ENCODE measurements at regions not wholly inside any gene's neighbourhood (a gene's known extent, or its start where the extent isn't known, plus 50 kb on each side); places are given as distances from the start of the nearest gene placed in this dataset.

DNA sequence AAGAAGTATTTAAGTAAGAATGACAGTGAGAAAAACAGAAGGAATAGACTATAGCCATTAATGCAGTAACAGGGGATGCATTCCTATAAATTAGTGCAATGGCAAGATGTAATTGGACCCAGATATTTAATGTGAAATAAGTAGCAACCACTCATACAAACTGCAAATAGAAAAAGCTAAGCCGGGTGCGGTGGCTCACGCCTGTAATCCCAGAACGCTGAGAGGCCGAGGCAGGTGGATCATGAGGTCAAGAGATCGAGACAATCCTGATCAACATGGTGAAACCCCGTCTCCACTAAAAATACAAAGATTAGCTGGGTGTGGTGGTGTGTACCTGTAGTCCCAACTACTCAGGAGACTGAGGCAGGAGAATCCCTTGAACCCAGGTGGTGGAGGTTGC is 845.8 kb downstream of the PDHA2 start:
- DNase-seq (ENCODE audit: low spot score), result no peak

DNA sequence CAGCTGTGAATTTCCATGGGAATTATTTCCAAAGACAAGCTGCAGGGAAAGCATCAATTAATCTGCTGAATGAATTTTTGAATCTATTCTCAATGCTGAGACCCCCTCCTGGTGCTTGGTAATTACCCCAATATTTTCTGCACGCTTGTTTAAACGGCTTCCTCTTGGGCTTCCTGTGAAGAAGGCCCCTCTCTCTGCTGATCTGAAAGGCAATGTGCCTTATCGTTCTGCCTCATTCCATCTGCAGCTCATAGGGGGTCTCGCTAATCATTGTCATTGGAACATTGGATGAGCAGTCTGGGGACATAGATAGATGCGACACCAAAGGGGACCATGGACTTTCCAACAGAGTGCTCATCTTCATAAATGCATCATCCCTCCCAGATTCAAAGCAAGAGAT is 851.6 kb downstream of the PDHA2 start:
- no peak for DNase-seq (ENCODE audit: low spot score)

DNA sequence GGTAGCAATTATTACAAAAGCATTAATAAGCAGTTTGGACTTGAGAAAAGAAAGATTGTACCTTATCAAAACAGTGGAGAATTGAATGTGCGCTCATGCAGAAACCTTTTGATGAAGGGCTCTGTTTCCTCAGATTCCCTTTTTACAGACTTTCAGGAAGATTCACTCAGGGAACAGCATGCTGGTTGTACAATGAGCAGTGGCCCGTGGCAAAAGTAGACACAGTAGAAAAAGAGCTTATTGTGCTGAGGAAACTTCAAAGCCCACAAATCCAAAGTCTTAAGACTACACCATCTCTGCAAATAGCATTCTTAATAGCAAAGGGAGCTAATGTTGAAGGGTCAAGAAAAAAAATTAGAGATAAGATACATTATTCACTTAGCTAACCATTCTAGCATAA is 858.9 kb downstream of the PDHA2 start:
- DNase-seq (ENCODE audit: low spot score), result no peak

DNA sequence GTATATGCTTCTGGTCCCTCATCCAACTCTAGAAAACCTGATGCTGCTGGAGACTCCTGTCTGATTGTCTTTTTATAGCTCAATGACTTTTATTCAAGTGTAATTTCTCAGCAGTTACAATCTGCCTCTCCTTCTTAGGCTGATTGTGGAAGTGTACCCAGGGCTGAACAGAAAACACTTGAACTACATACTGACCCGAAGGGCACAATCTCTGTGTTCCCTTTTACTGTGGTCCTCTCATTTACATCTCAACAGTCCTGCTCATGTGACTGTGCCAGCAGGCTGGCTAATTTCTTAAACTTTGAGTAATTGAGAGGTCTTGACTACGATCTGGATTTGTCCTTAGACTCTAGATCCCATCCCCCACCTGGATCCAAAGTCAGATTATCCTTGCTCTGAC is 863.4 kb downstream of the PDHA2 start:
- no peak for DNase-seq (ENCODE audit: low spot score)

DNA sequence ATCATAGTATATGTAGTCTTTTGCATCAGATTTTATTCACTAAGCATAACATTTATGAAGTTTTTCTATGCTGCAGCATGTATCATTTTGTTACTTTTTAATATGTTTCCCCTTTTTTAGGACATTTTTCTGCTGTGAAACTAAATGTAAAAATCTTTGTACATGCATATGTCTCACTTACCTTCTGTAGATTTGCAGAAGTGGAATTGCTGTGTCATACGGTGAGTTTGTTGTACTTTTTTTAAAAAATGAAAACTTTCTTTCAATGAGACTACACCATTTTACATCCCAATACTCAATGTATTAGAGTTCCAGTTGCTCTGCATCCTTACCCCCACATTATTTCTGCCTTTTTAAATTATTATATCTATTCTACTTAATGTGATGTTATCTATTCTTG is 868.9 kb downstream of the PDHA2 start:
- DNase-seq (ENCODE audit: low spot score), result no peak

DNA sequence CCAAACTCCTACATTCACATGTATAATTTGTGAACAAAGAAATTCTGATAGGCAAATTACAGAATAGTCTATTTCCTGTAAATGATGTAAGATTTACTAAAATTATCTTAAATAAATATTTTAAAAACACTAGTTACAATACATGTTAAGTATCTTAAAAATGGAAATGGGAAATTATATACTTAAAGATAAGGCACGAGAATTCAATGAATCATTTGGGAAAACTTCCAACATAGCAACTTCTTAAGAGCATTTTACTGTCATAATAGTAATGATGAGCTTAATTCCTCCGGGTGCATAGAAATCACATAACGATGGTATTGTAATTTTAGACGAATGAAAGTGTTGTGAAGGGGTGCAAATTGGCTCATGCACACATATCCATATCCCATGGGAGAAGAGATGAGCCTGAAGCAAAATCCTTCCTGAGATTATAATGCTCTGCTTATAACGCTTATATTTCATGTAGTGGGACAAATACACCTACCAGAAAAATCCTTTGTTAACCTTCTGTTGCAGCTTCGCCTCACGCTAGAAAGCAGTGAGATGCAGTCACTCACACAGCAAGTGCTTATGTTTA is 873.5 kb downstream of the PDHA2 start:
- no peak for DNase-seq (ENCODE audit: low spot score)

DNA sequence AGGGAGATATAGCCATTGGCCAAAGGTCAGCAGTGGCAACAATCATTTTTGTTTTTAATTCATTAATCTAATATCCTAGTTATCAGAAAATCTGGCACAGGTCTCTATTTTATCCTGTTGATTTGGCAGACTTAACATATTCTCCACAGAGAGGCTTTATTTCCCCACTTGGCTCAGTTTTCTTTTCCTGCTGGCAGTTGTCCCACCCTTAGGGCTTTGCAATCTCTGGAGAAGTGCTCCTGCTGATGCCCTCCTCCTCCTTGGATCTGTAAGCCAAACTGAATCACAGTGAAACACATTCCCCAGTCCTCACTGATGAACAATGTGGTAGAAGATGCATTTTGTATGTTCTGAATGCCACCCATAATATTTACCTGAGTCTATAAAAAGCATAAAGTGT is 889.7 kb downstream of the PDHA2 start:
- DNase-seq (ENCODE audit: low spot score), result peak; percentile 89

DNA sequence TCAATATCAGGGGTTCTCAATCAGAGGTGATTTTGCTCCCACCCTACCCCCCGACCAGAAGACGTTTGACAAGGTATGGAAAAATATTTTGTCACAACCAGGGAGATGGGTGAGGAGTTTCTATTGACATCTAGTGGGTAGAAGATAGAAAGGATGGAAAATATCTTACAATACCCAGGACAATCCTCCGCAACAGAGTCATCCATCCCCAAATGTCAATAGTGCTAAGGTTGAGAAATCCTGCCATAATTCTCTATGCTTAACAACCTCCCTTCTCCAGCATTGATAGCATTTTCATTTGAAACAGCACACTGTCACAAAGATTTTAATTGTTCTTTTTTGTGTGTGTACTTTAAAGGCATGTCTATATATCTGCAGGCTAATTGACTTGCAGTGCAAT is 890.5 kb downstream of the PDHA2 start:
- no peak for DNase-seq (ENCODE audit: low spot score)

DNA sequence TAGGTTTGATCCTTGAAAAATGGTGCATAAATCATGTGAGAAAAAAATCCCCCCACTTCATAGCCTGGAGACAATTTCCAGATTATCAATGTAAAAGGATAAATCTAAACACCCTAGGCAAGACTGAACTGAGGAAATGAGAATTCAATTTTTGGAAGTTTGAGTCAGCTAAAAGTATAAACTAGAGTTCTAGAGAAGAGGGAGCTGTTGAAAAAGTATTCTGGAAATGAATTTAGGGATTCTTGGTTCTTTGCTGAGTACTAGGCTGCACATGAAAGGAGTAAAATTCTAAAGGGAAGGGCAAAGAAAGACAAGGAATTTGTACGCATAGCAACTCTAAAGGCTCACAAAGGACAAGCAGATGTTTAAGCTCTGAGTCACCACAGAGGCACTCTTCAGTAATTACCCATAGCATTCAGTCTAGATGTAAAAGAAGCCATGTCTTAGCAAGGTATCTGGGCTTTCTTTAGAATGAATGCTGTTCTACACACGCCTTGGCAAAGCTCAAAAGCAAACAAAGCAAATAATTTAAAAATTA is 896.5 kb downstream of the PDHA2 start:
- no peak for DNase-seq (ENCODE audit: low spot score)

DNA sequence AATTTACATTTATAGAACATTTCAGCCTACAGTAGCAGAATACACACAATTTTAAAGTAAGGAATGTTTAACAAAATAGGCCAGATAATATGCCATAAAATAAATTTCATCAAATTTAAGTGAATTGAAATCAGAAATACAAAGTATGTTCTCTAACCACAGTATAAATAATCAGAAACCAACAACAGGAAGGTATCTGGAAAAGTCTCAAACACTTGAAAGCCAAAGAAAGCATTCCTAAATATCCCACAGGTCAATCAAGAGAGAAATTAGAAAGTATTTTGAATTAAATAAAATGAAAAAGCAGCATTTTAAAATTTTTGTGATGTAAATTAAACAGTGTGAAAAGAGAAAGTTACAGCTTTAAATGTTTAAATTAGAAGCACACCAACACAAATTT is 899.2 kb downstream of the PDHA2 start:
- no peak for DNase-seq (ENCODE audit: low spot score)

DNA sequence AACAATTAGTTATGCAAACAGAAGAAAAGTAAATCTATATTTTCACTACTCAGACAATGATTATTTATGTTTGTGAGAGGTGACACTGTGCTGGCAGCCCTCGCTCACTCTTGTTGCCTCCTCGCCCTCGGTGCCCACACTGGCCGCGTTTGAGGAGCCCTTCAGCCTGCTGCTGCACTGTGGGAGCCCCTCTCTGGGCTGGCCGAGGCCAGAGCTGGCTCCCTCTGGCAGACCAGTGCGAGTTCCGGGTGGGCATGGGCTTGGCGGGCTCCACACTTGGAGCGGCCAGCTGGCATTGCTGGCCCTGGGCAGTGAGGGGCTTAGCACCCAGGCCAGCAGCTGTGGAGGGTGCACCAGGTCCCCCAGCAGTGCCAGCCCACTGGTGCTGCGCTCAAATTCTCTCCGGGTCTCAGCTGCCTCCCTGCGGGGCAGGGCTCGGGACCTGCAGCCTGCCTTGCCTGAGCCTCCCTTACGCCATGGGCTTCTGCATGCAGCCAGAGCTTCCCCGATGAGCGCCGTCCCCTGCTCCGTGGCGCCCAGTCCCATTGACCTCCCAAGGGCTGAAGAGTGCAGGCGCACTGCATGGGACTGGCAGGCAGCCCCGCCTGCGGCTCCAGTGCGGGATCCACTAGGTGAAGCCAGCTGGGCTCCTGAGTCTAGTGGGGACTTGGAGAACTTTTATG is 902.6 kb downstream of the PDHA2 start:
- DNase-seq (ENCODE audit: low spot score), result no peak

DNA sequence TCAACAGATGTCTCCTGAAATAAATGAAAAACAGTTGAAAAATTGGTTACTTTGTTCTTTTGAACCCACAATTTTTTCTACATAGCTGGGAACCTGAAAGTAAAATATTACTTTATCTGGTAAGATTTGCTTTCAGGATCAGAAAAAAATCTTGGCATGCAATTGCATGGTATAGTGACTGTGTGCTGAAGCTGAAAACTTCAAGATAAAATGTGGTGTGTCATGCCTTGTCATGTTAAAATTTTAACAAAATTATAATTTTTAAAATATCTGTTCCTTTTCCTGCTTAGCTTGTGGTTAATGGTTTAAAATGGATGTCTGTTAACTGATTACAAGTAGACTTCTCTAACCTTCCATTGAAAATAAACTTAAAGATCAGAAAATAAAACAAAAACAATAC is 904.8 kb downstream of the PDHA2 start:
- no peak for DNase-seq (ENCODE audit: low spot score)

DNA sequence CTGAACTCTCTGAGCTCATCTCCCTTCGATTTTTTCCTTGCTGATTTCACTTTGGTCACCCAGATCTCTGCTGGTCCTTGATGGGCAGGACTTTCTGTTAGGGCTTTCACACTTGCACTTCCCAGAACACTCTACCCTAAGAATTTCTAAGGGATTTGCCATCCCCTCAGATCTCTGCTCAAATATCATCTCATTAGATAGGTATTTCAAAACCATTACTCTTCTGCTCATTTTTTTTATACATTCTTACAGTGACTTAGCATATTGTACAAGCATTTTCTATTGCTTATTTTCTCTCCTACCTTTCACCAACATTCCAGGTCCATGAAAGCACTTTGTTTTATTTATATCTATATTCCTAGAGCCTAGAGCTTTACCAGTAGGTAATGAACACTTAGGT is 913.3 kb downstream of the PDHA2 start:
- no peak for DNase-seq (ENCODE audit: low spot score)

DNA sequence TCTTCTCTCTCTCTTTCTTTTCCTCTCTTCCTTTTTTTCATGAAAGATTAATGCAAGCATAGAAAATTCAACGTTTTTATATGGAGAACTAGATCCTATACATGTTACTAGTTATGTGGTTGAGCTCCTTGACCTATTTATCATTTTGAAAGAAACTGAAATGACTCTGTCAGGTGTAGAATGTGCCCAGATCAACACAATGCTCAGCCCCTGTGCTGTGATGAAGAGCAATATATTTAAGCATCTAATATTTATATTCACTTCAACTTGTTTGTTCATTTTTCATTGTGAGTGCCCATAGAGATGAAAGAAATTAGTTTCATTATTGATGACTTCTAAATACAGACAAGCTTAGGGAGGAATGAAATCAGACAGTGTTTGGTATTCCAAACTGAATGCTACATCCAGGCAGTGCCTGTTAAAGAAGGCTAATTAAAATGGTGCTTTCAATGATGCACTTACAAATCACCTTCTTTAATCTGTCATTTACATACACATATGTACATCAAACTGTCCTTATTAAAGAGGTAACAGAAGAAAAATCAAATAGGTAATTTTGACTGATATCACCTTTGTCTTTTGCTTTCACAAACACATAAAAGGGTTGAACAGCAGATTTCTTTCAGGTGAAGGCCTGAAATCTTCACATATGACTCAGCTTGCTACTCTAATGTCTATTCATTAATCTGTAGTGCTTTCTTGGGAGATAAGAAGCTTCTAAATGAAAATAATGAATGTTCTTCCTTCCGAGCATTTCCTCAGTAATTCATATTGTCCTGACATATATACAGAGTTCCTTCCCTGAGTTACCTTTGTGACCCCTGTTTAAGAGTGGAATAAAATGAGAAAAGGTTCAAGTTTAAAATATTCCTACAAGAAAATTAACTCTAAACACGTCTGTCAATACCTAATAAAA is 915.9 kb downstream of the PDHA2 start:
- DNase-seq (ENCODE audit: low spot score), result no peak

DNA sequence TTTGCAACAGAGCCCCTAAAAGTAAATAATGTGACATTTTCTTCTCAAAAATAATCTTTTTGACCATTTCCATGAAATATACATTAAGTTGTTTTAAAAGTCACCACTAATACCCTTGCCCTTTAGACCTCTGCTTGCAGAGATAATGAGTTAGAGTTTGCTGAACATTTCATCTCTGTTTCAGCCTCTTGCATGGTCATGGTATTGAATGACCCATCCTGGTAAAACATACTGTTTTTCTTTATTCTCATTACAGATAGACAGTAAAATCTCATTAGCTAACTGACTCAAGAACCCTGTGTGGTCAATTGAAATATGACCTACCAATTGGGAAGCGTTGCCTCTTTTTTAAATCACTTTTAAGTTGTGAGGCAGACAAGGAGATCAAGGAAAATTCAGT is 916.7 kb downstream of the PDHA2 start:
- no peak for DNase-seq (ENCODE audit: low spot score)

DNA sequence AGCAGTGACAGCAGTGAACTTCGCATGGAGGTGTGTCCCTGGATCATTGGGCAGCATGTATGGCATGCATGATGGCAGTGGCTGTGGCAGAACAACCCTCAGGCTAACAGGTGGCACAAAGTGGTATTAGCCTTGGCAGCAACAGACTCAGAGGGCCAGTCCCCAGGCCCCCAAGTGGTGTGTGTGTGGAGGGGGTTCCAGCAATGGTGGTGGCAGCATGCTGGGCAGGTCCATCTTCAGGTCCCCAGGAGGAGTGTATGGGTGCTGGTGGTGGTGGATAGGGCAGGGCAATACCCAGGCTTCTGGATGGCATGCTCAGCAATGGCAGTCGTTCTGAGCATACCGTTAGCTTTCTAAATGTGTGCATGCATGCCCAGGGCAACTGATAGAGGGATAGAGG is 923.7 kb downstream of the PDHA2 start:
- no peak for DNase-seq (ENCODE audit: low spot score)

DNA sequence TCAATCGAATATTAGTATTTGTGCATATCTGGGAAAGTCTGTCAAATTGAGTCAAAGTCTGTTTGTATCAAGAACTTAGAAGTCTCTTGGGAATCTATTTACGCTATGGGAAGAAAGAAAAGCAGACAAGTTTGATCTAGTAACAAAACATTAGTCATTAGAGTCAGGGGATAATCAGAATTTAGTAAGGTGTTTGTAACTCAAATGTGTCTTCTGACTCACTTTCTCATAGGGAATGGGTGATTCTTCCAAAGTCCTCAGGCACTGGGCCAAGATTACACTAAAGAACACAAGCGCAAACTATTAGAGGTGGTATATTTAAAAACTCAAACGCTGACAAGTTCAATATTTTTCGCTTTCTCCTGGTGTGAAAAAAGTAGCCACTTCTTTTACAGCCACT is 926.5 kb downstream of the PDHA2 start:
- DNase-seq (ENCODE audit: low spot score), result no peak

DNA sequence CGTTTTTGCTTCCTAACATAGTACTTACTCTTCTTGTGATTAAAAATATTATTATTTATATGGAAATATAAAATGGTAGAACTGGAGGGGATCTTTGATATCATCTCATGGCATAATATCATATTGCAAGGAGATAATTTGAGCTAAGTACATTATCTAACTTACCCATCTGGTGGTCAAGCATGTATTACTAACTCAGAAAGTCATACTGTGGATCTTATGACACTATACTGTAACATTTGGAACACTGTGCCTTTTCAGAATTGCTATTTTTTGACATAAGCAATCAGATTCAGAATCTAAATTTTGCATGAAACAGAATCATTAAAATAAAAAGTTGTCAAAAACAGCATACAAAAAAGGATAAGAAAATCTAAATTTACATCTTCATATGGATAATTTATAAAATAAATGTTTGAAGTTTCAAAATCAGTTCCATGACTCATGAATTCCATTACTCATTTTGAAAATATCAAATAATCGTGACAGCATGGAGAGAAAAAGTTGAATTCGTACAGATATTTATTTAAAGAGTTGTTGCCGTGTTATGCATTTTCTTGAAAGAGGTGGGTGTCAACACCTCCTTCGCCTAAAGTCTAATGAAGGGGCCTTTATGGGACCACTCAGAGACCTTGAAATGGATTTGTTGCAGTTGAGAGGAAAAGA is 928.1 kb downstream of the PDHA2 start:
- DNase-seq (ENCODE audit: low spot score), result no peak

DNA sequence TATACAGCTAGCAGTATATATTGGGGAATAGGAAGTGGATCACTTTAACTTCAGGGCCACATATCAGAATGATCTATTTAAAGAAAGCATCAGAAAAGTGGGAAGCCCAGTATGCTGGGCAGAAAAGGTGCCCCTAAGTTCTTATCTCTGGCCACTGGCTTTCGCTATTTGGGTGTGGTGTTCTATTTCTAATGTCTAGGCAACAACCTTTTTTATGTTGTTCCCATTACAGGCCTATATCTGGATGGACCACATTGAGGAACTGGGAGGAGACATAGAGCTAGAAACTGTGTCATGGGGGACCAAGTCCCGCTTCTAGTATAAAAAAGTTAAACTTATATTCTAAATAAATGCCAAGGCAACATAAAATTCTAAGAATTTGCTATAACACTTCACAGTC is 935.6 kb downstream of the PDHA2 start:
- DNase-seq (ENCODE audit: low spot score), result no peak

DNA sequence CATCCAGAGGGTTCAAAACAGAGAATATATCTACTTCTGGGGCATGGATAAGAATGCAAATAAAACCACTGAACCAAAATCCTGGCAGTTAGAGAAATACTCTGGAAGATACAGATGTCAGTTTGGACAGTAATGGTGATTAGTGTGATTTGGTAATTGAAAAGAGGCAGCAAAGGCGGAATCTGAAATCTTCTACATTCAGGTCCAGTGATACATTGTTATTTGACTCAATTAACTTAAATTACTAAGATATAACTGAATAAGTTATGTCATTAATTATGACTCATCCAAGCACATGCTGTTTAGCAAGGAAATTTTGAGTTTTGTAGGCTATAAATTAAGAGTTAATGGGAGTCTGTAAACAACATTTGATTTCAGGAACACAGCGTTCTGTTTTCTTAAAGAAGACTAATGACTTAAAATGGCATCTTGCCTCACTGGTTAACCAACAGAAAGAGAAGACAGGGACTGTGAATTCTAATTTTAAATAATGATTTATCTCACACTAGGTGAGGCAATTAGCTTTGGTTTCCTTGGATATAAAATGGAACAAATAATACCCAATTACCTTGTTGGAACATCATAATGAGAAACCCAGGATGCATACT is 937.1 kb downstream of the PDHA2 start:
- no peak for DNase-seq (ENCODE audit: low spot score)

DNA sequence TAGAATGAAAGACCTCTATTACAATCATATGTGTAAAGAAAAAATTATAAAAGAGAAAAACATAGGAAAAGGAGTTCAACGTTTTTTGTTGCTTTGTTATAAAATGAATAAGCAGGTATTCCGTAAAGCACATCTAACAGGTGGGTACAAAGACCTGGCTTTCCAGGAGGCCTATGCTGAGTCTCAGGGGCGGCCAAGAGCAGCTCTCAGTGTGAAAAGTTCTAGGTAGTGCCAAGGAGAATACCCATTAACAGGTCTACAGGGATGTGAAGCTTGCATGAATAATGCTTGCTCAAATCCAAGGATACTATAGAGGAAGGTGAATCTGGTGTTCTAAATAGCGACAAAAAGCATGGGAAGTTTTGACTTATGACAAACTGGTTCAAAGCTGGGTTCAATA is 944.4 kb downstream of the PDHA2 start:
- DNase-seq (ENCODE audit: low spot score), result peak; percentile 81

DNA sequence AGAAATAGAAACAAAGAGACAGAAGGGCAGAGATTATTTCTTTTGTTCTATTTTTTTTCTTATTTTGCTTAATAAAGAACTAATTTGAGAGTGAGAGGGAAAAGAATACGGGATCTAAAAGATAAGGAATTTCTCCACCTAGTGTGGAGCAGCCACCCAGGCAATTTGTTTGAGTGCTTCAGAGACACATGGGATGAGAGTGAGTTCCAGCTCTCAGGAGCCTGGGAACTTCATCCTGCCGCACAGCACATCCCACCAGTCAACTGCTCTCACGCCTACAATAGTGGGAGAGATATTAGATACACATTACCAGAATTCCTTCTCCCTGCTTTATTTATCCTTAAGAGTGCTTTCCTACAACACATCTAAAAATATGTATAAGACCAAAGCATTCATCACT is 946.4 kb downstream of the PDHA2 start:
- no peak for DNase-seq (ENCODE audit: low spot score)
